GM21367 (cell line): ENCODE measurements at regions not wholly inside any gene's neighbourhood (a gene's known extent, or its start where the extent isn't known, plus 50 kb on each side); places are given as distances from the start of the nearest gene placed in this dataset.

ENCODE experiments used
- ATAC-seq: cut with Tn5 transposase; IDR thresholded peaks from one replicate; pipeline ENCODE4 v1.9.1; 2021; ENCODE audit not compliant: unreplicated experiment

DNA sequence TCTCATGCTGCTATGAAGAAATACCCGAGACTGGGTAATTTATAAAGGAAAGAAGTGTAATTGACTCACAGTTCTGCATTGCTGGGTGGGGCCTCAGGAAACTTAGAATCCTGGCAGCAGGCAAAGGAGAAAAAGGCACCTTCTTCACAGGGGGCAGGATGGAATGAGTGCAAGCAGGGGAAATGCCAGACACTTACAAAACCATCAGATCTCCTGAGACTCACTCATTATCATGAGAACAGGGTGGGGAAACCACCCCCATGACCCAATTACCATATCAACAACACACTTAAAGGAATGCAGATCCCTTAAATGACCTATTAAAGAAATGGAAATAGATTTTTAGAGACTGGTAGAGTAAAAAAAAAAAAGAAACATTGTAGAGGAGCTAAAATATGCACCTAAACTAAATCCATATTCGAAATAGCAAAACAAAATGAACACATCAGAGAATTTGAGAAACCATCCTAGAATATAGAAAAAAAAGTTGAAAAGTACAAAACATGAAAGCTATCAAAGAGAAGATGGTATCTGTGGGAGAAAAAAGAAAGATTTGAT lies 104.3 kb upstream of the UGT8 start:
- no peak for ATAC-seq

GRCh38 chr4:114495471-114495928 lies 103.1 kb upstream of the UGT8 start:
- ATAC-seq: no peak

DNA sequence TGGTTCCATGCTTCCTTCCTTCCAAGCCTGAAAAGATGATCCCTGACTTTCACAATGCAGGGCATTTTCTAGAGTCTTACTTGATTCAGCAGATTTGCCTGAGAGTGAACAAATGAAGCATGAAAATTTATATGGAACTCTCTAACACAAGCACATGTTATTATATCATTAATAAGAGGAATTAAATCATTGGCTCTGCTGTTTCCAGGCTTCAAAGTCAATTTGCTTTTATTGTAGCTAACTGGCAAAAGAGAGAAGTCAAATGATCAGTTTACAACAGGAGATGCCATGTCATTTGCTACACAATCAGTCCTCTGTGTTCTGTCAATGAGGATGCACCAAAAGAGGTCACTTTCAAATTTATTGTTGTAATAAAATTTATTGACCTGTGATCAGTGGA lies 101.5 kb upstream of the UGT8 start:
- ATAC-seq: no peak

- no peak for ATAC-seq
Measured at GRCh38 chr4:114509340-114509739, 89.3 kb upstream of the UGT8 start.

DNA sequence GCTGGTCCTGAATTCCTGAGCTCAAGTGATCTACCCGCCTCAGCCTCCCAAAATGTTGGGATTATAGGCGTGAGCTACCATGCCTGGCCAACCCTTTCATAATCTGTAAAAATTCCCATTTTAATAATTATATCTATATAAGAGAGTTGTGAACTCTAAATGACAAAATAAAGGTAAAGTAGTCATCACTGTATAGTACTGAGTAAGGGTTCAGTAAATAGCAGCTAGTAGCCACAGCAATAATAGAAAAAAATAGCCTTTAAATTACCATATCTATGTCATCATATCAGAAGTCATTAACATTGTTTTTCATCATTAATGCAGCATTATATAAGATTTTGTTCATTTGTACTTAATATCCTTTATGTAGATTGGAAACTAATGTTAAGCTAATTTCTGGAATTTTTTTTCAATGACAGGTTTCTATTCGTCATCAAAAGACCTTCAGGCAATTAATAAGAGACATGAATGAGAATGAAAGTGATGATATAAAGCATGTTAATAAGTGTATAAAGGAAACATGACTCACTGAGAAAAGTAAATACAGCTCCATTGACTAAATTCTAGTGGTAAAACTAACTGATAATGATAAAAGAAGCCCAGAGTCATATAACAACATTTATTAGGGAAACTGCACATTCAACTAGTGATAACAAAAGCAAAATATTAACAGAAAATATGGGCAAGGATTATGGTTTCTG lies 85.9 kb upstream of the UGT8 start:
- ATAC-seq: no peak

DNA sequence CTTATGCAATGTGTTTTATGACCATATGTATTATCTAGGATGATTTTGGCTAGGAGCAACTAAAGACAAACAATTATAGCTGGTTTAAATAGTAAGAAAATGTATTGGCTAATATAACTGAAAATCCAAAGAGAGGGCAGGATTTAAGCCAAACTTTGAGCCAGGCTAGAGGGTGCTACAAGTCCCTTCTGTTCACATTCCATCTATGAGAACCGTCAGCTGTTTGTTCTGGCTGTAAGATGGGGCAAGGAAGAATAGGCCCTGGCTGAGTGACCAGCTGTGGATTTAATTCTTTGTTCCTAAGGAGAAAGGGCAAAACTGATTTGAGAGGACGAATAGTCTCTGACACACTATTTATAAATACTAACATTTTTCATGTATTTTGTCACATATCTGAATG lies 79.2 kb upstream of the UGT8 start:
- no peak for ATAC-seq

DNA sequence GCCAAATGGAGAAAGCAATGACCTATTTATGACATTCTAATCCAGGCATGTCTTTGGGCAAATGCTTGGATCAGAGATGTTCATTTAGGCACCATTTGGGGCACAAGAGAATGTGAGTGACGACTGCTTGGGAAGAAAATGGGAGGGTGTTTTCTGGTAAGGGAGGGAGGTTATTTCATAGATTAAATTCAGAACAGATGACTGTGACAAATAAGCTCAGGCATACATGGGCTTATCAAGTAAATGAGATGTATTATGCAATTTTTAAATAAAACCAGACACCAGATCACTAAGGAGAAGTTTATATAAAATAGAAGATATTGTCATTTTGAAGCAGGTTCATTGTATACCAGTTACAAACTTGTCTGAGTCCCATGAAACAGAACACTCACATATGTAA lies 71.4 kb upstream of the UGT8 start:
- ATAC-seq: no peak

GRCh38 chr4:114527637-114528036 lies 71.0 kb upstream of the UGT8 start:
- ATAC-seq: no peak

- ATAC-seq: no peak
Measured at GRCh38 chr4:114535725-114536124, 62.9 kb upstream of the UGT8 start.

- ATAC-seq: no peak
Measured at GRCh38 chr4:114537352-114537751, 61.3 kb upstream of the UGT8 start.

GRCh38 chr4:114538012-114538617 lies 60.5 kb upstream of the UGT8 start:
- no peak for ATAC-seq

DNA sequence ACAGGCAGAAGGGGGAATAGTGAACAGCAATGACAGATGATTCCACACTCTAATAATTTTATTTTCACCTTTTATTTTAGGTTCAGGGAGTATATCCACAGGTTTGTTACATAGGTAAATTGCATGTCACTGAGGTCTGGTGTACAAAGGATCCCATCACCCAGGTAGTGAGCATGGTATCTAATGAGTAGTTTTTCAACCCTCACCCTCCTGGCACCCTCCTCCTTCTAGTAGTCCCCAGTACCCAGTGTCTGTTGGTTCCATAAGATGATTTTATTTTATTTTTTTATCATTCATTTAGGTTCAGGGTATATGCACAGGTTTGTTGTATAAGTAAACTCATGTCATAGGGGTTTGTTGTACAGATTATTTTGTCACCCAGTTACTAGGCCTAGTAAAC lies 58.6 kb upstream of the UGT8 start:
- no peak for ATAC-seq

DNA sequence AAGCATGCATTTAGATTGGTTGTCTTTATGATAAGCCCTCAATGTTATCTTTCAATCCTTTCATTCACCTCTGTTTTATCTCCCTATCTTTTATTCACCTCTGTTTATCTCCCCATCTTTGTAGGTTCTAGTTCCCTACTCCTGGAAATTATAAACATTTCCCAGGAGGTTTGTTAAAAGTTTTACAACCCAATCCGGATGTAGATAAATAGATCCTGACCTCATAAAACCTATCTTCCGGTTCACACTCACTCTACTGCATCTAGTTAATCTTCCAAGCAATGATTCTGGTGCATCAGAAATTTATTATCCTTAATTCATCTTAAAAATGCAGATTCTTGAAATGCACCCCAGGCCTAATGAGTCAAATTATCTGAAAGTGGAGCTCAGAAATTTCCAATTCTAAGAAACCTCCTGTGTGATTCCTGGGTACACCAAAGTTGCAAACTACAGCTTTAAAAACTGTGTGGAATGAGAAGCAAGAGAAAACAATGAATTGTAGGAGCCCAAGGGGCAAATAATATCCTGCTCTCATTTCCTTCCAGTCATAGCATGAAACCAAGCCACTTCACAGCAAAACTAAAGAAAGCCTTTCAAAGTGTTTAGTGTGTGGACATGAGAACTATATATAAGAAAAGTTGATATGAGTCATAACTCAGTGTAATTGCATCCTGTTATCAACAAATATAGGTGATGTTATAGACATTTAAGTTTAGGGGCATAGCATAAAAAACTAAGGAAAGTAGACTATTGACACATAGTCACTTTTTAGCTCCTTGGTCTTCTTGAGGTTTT lies 51.1 kb upstream of the UGT8 start:
- ATAC-seq: no peak
